MM.1S (cell line): ENCODE measurements at regions not wholly inside any gene's neighbourhood (a gene's known extent, or its start where the extent isn't known, plus 50 kb on each side); places are given as distances from the start of the nearest gene placed in this dataset.

Experiments
- DNase-seq: peaks from one replicate; pipeline ENCODE4 v3.0.0-alpha.2; 2015
- H2AFZ ChIP-seq: fragments of 300-600 bp; sonication (generic); 2 replicates; pipeline ENCODE4 v1.6.0; 2016; ENCODE audit warnings: antibody characterized with exemption, low read length
- H3F3A ChIP-seq: fragments of 300-600 bp; sonication (generic); 2 replicates; pipeline ENCODE4 v1.6.1; 2016; ENCODE audit warnings: mild to moderate bottlenecking, antibody characterized with exemption, low read length, moderate library complexity, mixed read lengths; ENCODE audit not compliant: insufficient read depth
- H3K27ac ChIP-seq: fragments of 300-600 bp; sonication (generic); 2 replicates; pipeline ENCODE4 v1.5.1; 2016; ENCODE audit warnings: mild to moderate bottlenecking, low read length
- H3K27me3 ChIP-seq: fragments of 300-600 bp; sonication (generic); replicated peaks from 2 replicates; pipeline ENCODE4 v1.6.0; 2016; ENCODE audit warnings: low read length; ENCODE audit not compliant: insufficient read depth
- H3K36me3 ChIP-seq: fragments of 300-600 bp; sonication (generic); replicated peaks from 2 replicates; pipeline ENCODE4 v1.6.1; 2016; ENCODE audit warnings: mild to moderate bottlenecking, low read length, mixed read lengths; ENCODE audit not compliant: insufficient read depth
- H3K4me1 ChIP-seq: fragments of 300-600 bp; sonication (generic); 2 replicates; pipeline ENCODE4 v1.6.1; 2016; ENCODE audit warnings: low read length, mixed read lengths
- H3K4me2 ChIP-seq: fragments of 300-600 bp; sonication (generic); 2 replicates; pipeline ENCODE4 v1.6.0; 2016; ENCODE audit warnings: low read depth, low read length
- H3K4me3 ChIP-seq: fragments of 300-600 bp; sonication (generic); 2 replicates; pipeline ENCODE4 v1.5.1; 2016; ENCODE audit warnings: low read length, mixed read lengths
- H3K79me2 ChIP-seq: fragments of 300-600 bp; sonication (generic); 2 replicates; pipeline ENCODE4 v1.6.1; 2016; ENCODE audit warnings: mixed run types, low read length, mixed read lengths
- H3K9ac ChIP-seq: fragments of 300-600 bp; sonication (generic); 2 replicates; pipeline ENCODE4 v1.6.1; 2016; ENCODE audit warnings: low read length, mixed read lengths
- H3K9me2 ChIP-seq: fragments of 300-600 bp; sonication (generic); replicated peaks from 2 replicates; pipeline ENCODE4 v1.6.1; 2016; ENCODE audit warnings: mild to moderate bottlenecking, low read length, mixed read lengths; ENCODE audit not compliant: insufficient read depth
- H3K9me3 ChIP-seq: fragments of 300-600 bp; sonication (generic); replicated peaks from 2 replicates; pipeline ENCODE4 v1.6.1; 2016; ENCODE audit warnings: mild to moderate bottlenecking, low read length, mixed read lengths; ENCODE audit not compliant: insufficient read depth
- H4K20me1 ChIP-seq: fragments of 300-600 bp; sonication (generic); 2 replicates; pipeline ENCODE4 v1.6.1; 2016; ENCODE audit warnings: mild to moderate bottlenecking, low read length, moderate library complexity, mixed read lengths; ENCODE audit not compliant: insufficient read depth
- EZH2 ChIP-seq: fragments of 300-600 bp; sonication (generic); optimal IDR thresholded peaks from 2 replicates; pipeline ENCODE3; 2017; ENCODE audit warnings: low read depth, mild to moderate bottlenecking, antibody characterized with exemption, low read length, mixed read lengths
- EZH2phosphoT487 ChIP-seq: fragments of 300-600 bp; sonication (generic); IDR thresholded peaks from 2 replicates; pipeline ENCODE4 v1.6.1; 2018; ENCODE audit warnings: antibody characterized with exemption, low read length
- TF ChIP-seq, protein P1 (sequence below): fragments of 300-600 bp; sonication (generic); IDR thresholded peaks from 2 replicates; pipeline ENCODE4 v1.5.1; 2016; ENCODE audit warnings: antibody characterized with exemption, low read length, mixed read lengths

GRCh38 chr11:19595499-19595839 lies 117.2 kb upstream of the NAV2 start:
- Histone ChIP-seq H2AFZ (no peak overlapping the region), H3K27ac (no peak overlapping the region), H3K9ac (no peak overlapping the region), H3K4me2 (no peak overlapping the region), H3K9me2 (no peaks in the 10 kb centered on the region), H3K27me3 (no peaks in the 10 kb centered on the region), H3K36me3 (no peaks in the 10 kb centered on the region), H3K4me1 (no peaks in the 10 kb centered on the region), H3F3A (no peaks in the 10 kb centered on the region), H3K4me3 (no peak overlapping the region), H4K20me1 (no peaks in the 10 kb centered on the region), H3K79me2 (peaks cover 6% of the 10 kb centered on the region), H3K9me3 (no peaks in the 10 kb centered on the region)
- DNase-seq: no peak
- TF ChIP-seq EZH2phosphoT487 (no peak), EZH2 (no peak)
- TF ChIP-seq, protein P1, sequence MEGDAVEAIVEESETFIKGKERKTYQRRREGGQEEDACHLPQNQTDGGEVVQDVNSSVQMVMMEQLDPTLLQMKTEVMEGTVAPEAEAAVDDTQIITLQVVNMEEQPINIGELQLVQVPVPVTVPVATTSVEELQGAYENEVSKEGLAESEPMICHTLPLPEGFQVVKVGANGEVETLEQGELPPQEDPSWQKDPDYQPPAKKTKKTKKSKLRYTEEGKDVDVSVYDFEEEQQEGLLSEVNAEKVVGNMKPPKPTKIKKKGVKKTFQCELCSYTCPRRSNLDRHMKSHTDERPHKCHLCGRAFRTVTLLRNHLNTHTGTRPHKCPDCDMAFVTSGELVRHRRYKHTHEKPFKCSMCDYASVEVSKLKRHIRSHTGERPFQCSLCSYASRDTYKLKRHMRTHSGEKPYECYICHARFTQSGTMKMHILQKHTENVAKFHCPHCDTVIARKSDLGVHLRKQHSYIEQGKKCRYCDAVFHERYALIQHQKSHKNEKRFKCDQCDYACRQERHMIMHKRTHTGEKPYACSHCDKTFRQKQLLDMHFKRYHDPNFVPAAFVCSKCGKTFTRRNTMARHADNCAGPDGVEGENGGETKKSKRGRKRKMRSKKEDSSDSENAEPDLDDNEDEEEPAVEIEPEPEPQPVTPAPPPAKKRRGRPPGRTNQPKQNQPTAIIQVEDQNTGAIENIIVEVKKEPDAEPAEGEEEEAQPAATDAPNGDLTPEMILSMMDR: no peak

DNA sequence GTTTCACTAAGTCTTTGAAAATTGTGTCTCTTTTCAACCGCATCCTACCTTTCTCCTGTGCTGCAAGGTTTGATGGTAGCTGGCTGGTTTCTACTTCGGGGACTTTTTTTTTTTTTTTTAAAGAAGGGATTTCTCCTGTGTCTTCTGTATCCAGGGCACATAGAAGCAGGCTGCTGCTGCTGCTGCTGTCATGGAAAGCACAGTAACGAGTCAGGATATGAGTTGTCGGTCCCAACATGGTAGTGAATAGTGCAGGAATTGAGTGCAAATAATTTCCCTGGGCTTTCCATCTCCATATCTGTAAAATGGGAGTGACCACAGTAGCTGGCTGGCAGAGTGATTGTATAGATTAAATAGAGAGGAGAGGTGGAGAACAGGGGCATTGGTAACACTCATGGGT lies 118.3 kb upstream of the NAV2 start:
- Histone ChIP-seq H3F3A (no peaks in the 10 kb centered on the region), H3K27me3 (no peaks in the 10 kb centered on the region), H3K4me1 (no peaks in the 10 kb centered on the region), H3K4me3 (no peak overlapping the region), H3K27ac (no peak overlapping the region), H3K79me2 (peaks cover 6% of the 10 kb centered on the region), H3K4me2 (no peak overlapping the region), H4K20me1 (no peaks in the 10 kb centered on the region), H2AFZ (no peak overlapping the region), H3K9me2 (no peaks in the 10 kb centered on the region), H3K9ac (no peak overlapping the region), H3K36me3 (no peaks in the 10 kb centered on the region), H3K9me3 (no peaks in the 10 kb centered on the region)
- DNase-seq: no peak
- TF ChIP-seq, protein P1: no peak
- TF ChIP-seq EZH2phosphoT487 (no peak), EZH2 (no peak)

DNA sequence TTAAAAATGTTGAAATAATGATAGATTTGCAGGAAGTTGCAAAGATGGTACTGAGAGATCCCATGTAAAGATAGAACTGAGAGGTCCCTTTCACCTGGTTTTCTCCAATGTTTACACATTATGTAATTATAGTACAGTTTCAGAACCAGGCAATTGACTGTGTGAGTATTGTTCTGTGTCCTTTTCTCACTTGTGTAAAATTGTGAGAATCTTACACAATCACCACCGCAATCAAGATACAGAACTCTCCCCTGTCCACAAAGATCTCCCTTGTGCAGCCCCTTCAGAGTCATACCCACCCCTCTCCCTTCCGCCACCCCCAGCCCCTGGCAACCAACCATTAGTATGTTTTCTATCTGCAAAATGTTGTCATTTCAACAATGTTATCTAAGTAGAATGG lies 119.8 kb upstream of the NAV2 start:
- Histone ChIP-seq H3F3A (no peaks in the 10 kb centered on the region), H3K4me1 (no peaks in the 10 kb centered on the region), H3K36me3 (no peaks in the 10 kb centered on the region), H3K9me2 (no peaks in the 10 kb centered on the region), H3K4me3 (no peak overlapping the region), H3K27me3 (no peaks in the 10 kb centered on the region), H4K20me1 (no peaks in the 10 kb centered on the region), H3K27ac (no peak overlapping the region), H2AFZ (no peak overlapping the region), H3K4me2 (no peak overlapping the region), H3K79me2 (peaks cover 6% of the 10 kb centered on the region), H3K9me3 (no peaks in the 10 kb centered on the region), H3K9ac (no peak overlapping the region)
- TF ChIP-seq EZH2phosphoT487 (no peak), EZH2 (no peak)
- TF ChIP-seq, protein P1: no peak
- no peak for DNase-seq
